CD14-positive monocyte (primary cell): ENCODE measurements at regions not wholly inside any gene's neighbourhood (a gene's known extent, or its start where the extent isn't known, plus 50 kb on each side); places are given as distances from the start of the nearest gene placed in this dataset.

Source experiments
- DNase-seq, 3 donors: peaks; one replicate each; pipeline ENCODE4 v3.0.0-alpha.2; 2011 to 2022
- H2AFZ ChIP-seq: 2 replicates; pipeline ENCODE4 v1.6.0; 2012; ENCODE audit warnings: mild to moderate bottlenecking, low read depth, low read length, inconsistent platforms; ENCODE audit not compliant: insufficient read depth, poor library complexity, severe bottlenecking
- H3K27ac ChIP-seq, 2 donors: 1 replicate in 1 of 2; 2 replicates in 1 of 2; pipeline ENCODE4 v1.5.1; 2012 to 2013; ENCODE audit warnings: low read length in 2 of 2, control low read depth in 1 of 2, inconsistent platforms in 1 of 2, low read depth in 1 of 2, mild to moderate bottlenecking in 1 of 2
- H3K27me3 ChIP-seq, 2 donors: one replicate each; pipeline versions ENCODE4 v1.6.0 to v1.6.1; 2011 to 2013; ENCODE audit warnings: low read length in 2 of 2; ENCODE audit not compliant: control insufficient read depth in 2 of 2, insufficient read depth in 2 of 2
- H3K36me3 ChIP-seq, 2 donors: replicated peaks in 1 of 2; 1 replicate in 1 of 2; 2 replicates in 1 of 2; pipeline versions ENCODE4 v1.5.1 to v1.6.1; 2012 to 2013; ENCODE audit warnings: low read length in 2 of 2, control low read depth in 1 of 2, inconsistent platforms in 1 of 2, mild to moderate bottlenecking in 1 of 2; ENCODE audit not compliant: insufficient read depth in 2 of 2, control insufficient read depth in 1 of 2
- H3K4me1 ChIP-seq, 2 donors: 1 replicate in 1 of 2; 2 replicates in 1 of 2; pipeline versions ENCODE4 v1.5.1 to v1.6.1; 2012 to 2013; ENCODE audit warnings: low read length in 2 of 2, control low read depth in 1 of 2, inconsistent platforms in 1 of 2, mild to moderate bottlenecking in 1 of 2, moderate library complexity in 1 of 2; ENCODE audit not compliant: insufficient read depth in 2 of 2, control insufficient read depth in 1 of 2
- H3K4me2 ChIP-seq: replicated peaks from 2 replicates; pipeline ENCODE3; 2012; ENCODE audit warnings: low read length, moderate library complexity, mild to moderate bottlenecking; ENCODE audit not compliant: poor library complexity, severe bottlenecking; ENCODE audit errors: extremely low read depth
- H3K4me3 ChIP-seq, 3 experiments: fragments of 200-600 bp in 1 of 3; sonication (generic) in 1 of 3; replicated peaks in 1 of 3; 1 replicate in 2 of 3; 2 replicates in 1 of 3; pipeline ENCODE4 v1.5.1; 2011 to 2013; ENCODE audit warnings: low read length in 3 of 3, mild to moderate bottlenecking in 3 of 3, control low read depth in 2 of 3, low read depth in 2 of 3, inconsistent platforms in 1 of 3, moderate library complexity in 1 of 3
- H3K79me2 ChIP-seq: 2 replicates; pipeline ENCODE4 v1.6.0; 2012; ENCODE audit warnings: mild to moderate bottlenecking, control low read depth, inconsistent platforms, low read length, moderate library complexity; ENCODE audit not compliant: insufficient read depth
- H3K9ac ChIP-seq: 2 replicates; pipeline ENCODE4 v1.6.0; 2017; ENCODE audit warnings: low read length, mild to moderate bottlenecking; ENCODE audit not compliant: insufficient read depth, poor library complexity, severe bottlenecking
- H3K9me3 ChIP-seq, 2 donors: replicated peaks in 1 of 2; 1 replicate in 1 of 2; 2 replicates in 1 of 2; pipeline versions ENCODE4 v1.5.1 to v1.6.1; 2012 to 2013; ENCODE audit warnings: low read length in 2 of 2, control low read depth in 1 of 2; ENCODE audit not compliant: control insufficient read depth in 1 of 2, insufficient read depth in 1 of 2
- H4K20me1 ChIP-seq: 2 replicates; pipeline ENCODE4 v1.6.0; 2012; ENCODE audit warnings: mild to moderate bottlenecking, low read length, control low read depth, moderate library complexity; ENCODE audit not compliant: insufficient read depth
- H3K27ac Mint-ChIP-seq, 7 donors: one replicate each; pipeline ENCODE4 v1.8.0; 2020; ENCODE audit warnings: mild to moderate bottlenecking in 7 of 7, mixed read lengths in 7 of 7, moderate library complexity in 6 of 7, inconsistent platforms in 2 of 7
- H3K27me3 Mint-ChIP-seq, 3 donors: one replicate each; pipeline ENCODE4 v1.8.0; 2021 to 2022; ENCODE audit warnings: low read depth in 3 of 3, mild to moderate bottlenecking in 3 of 3, mixed read lengths in 3 of 3, moderate library complexity in 3 of 3, inconsistent platforms in 1 of 3
- H3K36me3 Mint-ChIP-seq, 2 donors: one replicate each; pipeline ENCODE4 v1.8.0; 2020; ENCODE audit warnings: mixed read lengths in 2 of 2, inconsistent platforms in 1 of 2, mild to moderate bottlenecking in 1 of 2
- H3K4me1 Mint-ChIP-seq: one replicate; pipeline ENCODE4 v1.8.0; 2020; ENCODE audit warnings: mild to moderate bottlenecking, mixed read lengths
- H3K4me3 Mint-ChIP-seq, 2 donors: one replicate each; pipeline ENCODE4 v1.8.0; 2020; ENCODE audit warnings: mild to moderate bottlenecking in 2 of 2, mixed read lengths in 2 of 2, moderate library complexity in 1 of 2
- H3K9me3 Mint-ChIP-seq, 7 donors: one replicate each; pipeline ENCODE4 v1.8.0; 2020 to 2022; ENCODE audit warnings: mixed read lengths in 7 of 7, mild to moderate bottlenecking in 6 of 7, moderate library complexity in 6 of 7, inconsistent platforms in 2 of 7
- WGBS: methylation state at CpG from one replicate; pipeline ENCODE4 v1.1.5; 2013; ENCODE audit warnings: missing lambda C conversion rate; ENCODE audit not compliant: insufficient coverage; 5-methylcytosine and 5-hydroxymethylcytosine counted together
- intact Hi-C, 2 donors: fragments of 100-400 bp; cut with micrococcal nuclease; formaldehyde crosslinking; loops; one replicate each; pipeline versions ENCODE4 v1.15.0 to v1.15.1; 2023
- TF ChIP-seq, protein P1 (sequence below): fragments of 200-600 bp; IDR thresholded peaks from one replicate; pipeline ENCODE4 v1.8.0; 2022; ENCODE audit warnings: antibody characterized with exemption, mild to moderate bottlenecking

DNA sequence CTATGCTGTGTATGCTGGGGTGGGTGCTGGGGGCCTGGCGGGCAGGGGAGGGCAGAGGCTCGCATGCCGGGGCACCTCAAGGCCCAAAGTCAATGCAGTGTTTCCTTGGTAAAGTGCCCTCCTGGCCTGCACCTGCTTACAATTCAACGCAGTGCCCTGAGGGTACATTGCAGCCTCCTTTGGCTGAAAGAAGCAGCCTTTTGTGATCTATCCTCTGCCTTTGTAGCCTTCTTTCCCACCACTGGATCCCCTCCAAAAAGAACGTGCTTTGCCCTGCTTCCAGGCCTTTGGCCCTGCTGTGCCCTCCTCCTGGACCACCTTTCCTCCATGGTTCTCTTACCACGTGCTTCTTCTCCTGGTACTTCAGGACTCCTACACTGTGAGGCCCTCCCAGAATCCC lies 113.6 kb upstream of the PTPN1 start:
- no peak overlapping the region for H3K9ac ChIP-seq
- intact Hi-C loops, result no loop called here
- peaks cover 54% of the 10 kb centered on the region for H3K4me1 Mint-ChIP-seq
- no peak overlapping the region for H3K27ac ChIP-seq
- H3K79me2 ChIP-seq, result no peaks in the 10 kb centered on the region
- no peaks in the 10 kb centered on the region for H3K9me3 ChIP-seq
- no peak overlapping the region for H3K4me2 ChIP-seq
- no peak overlapping the region for H3K4me3 ChIP-seq
- peak overlapping the region in 1 of 7 donors; percentile 34 for H3K27ac Mint-ChIP-seq
- H3K27me3 Mint-ChIP-seq, result peaks cover 0 to 5% (median 1%) of the 10 kb centered on the region in 3 donors
- no peak for DNase-seq
- no peak overlapping the region for H2AFZ ChIP-seq
- H4K20me1 ChIP-seq, result no peaks in the 10 kb centered on the region
- no peaks in the 10 kb centered on the region for H3K36me3 ChIP-seq
- H3K36me3 Mint-ChIP-seq, result peaks cover 0 to 4% of the 10 kb centered on the region in 2 donors
- peaks cover 48 to 58% of the 10 kb centered on the region in 2 donors for H3K4me1 ChIP-seq
- WGBS, result 98% methylated on average over 6 of the region's 6 CpGs
- TF ChIP-seq, protein P1, sequence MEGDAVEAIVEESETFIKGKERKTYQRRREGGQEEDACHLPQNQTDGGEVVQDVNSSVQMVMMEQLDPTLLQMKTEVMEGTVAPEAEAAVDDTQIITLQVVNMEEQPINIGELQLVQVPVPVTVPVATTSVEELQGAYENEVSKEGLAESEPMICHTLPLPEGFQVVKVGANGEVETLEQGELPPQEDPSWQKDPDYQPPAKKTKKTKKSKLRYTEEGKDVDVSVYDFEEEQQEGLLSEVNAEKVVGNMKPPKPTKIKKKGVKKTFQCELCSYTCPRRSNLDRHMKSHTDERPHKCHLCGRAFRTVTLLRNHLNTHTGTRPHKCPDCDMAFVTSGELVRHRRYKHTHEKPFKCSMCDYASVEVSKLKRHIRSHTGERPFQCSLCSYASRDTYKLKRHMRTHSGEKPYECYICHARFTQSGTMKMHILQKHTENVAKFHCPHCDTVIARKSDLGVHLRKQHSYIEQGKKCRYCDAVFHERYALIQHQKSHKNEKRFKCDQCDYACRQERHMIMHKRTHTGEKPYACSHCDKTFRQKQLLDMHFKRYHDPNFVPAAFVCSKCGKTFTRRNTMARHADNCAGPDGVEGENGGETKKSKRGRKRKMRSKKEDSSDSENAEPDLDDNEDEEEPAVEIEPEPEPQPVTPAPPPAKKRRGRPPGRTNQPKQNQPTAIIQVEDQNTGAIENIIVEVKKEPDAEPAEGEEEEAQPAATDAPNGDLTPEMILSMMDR, result no peak
- H3K27me3 ChIP-seq, result no peaks in the 10 kb centered on the region
- no peak overlapping the region for H3K4me3 Mint-ChIP-seq
- H3K9me3 Mint-ChIP-seq, result peaks cover 0 to 2% (median 0%) of the 10 kb centered on the region in 7 donors

DNA sequence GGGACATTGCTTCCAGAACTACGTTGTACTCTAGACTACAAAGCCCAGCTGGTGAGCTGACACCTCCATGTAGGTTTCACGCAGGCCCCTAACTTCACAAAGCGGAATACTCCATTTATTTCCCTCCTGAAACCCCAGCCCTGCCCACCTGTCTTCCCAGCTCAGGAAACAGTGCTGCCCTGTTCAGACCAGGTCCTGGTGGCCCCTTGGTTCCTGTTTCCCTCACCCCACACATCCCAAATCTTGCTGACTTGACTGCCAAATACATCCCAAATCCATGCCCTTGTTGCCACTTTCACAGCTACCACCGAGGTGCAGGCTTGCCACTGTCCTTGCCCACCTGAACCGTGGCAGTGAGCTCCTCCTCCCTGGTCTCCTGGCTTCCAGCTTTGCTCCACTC lies 113.1 kb upstream of the PTPN1 start:
- no peaks in the 10 kb centered on the region for H3K9me3 ChIP-seq
- no peak overlapping the region for H3K4me3 ChIP-seq
- H3K27me3 ChIP-seq, result no peaks in the 10 kb centered on the region
- H3K4me1 ChIP-seq, result peaks cover 45 to 54% of the 10 kb centered on the region in 2 donors
- H3K4me2 ChIP-seq, result no peak overlapping the region
- no peaks in the 10 kb centered on the region for H3K36me3 ChIP-seq
- H3K9ac ChIP-seq, result no peak overlapping the region
- Mint-ChIP-seq H3K4me1 (peaks cover 54% of the 10 kb centered on the region), H3K27ac (peak overlapping the region in 1 of 7 donors; percentile 34), H3K27me3 (peaks cover 0 to 5% (median 1%) of the 10 kb centered on the region in 3 donors), H3K4me3 (no peak overlapping the region), H3K36me3 (peaks cover 0 to 4% of the 10 kb centered on the region in 2 donors), H3K9me3 (peaks cover 0 to 2% (median 0%) of the 10 kb centered on the region in 7 donors)
- H2AFZ ChIP-seq, result no peak overlapping the region
- DNase-seq, result no peak
- no peaks in the 10 kb centered on the region for H4K20me1 ChIP-seq
- 98% methylated on average over 5 of the region's 5 CpGs for whole genome bisulfite sequencing
- H3K79me2 ChIP-seq, result no peaks in the 10 kb centered on the region
- TF ChIP-seq, protein P1, result no peak
- intact Hi-C loops, result no loop called here
- no peak overlapping the region for H3K27ac ChIP-seq
